ENCODE measurements at regions not wholly inside any gene's neighbourhood (a gene's known extent, or its start where the extent isn't known, plus 50 kb on each side); places are given as distances from the start of the nearest gene placed in this dataset.

DNA sequence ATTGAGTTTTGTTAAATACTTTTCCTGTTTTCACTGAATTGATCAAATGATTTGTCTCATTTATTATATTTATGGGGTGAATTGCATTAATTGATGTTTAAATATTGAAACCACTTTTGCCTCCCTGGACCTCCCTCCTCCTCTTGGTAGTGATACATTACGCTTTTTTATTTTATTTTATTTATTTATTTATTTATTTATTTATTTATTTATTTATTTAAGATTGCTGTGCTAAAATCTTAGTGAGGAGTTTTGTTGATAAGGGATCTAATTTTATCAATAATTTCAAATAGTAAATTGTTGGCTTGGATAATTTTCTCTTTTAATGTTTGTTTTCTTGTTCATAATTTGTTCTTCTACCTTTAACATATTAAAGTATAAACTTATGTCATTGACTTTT lies 1281.0 kb upstream of the NXPH2 start:
- FAIRE-seq: peak; percentile 6

GRCh38 chr2:140057928-140058327 lies 1277.7 kb upstream of the NXPH2 start:
- FAIRE-seq: no peak

DNA sequence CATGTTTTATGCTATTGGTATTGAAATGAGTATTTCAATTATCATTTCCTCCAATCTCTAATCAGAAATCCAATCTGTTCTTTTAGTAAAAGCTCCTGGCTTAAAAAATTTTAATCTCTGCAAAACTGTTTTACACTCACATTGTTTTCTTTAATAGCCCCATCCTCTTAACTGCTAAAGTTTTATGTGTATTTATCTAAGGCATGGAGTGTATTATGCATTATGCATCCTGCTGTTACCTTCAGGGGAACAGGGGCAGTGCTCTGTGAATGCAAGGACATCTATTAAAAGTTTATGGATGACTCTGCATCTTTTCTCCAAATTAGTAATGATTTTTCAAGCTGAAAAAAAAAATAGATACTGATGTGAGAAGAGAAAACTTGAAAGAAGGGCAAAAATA lies 1261.6 kb upstream of the NXPH2 start:
- FAIRE-seq: no peak

- FAIRE-seq: no peak
These were observed 1261.0 kb upstream of the NXPH2 start for GRCh38 chr2:140041239-140041638.

DNA sequence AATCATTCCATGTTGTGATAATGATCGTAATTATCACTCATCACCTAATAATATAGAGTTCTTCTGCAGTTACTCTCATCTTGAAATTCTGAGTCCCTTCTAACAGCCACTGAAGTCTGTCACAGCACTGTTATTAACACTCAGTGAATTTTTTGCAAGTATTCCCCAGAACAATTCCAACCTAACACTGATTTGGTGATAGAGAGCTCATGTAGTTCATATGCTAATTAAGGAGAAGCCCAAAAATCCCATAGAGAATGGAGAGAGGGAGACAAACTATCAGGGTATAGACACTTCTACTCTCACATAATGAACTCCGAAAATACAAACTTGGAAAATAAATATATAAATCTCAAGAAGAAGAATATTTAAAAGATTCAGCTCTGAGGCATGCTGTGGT lies 1253.4 kb upstream of the NXPH2 start:
- no peak for FAIRE-seq

GRCh38 chr2:140027966-140028365 lies 1247.8 kb upstream of the NXPH2 start:
- no peak for FAIRE-seq

DNA sequence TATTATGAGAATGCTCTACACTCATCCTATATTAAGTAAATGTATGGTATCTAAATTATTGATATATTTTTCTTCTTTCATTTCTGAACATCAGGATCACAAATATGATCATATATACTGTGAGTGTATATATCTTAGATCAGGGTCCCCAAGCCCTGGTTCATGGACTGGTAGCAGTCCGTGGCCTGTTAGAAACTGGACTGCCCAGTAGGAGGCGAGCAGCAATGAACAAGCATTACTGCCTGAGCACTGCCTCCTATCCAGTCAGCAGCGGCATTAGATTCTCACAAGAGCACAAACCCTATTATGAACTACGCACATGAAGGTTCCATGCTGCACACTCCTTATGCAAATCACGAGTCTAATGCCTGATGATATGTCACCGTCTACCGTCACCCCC lies 1247.1 kb upstream of the NXPH2 start:
- FAIRE-seq: no peak

- FAIRE-seq: no peak
These were observed 1243.1 kb upstream of the NXPH2 start for GRCh38 chr2:140023291-140023690.

DNA sequence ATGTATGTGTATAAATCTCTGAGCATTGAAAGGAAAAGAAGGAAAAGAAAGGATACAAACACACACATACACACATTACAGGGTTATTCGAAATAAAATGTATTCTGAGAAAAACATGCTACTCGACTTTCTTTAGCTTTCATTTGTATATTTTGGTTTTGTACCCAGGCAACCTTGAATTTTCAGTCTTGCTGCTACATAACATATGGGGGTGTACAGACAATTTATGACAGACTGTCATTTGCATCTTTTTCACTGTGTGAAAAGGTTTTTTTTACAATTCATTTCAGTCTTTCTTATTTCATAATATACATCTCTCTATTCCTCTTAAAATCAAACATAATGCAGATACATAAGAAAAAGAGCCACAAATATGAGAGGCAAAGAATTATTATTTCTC lies 1238.4 kb upstream of the NXPH2 start:
- FAIRE-seq: no peak

DNA sequence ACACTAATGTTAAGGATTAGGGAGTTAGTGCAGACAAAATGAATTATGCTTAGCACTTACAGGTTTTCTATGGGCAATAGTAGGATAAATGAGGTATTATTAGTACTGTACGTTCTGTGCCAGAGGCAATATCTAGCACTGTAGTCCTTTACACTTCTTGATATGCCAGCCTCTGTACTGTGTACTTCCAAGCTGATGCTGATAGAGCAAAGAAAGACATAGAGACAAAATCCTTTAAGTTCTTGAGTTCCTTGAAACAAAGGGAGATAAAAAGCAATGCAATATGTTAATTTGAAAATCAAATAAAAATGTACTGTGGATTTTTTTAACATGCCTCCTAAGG lies 1234.0 kb upstream of the NXPH2 start:
- no peak for FAIRE-seq

- FAIRE-seq: no peak
These were observed 1233.5 kb upstream of the NXPH2 start for GRCh38 chr2:140013545-140014203.

DNA sequence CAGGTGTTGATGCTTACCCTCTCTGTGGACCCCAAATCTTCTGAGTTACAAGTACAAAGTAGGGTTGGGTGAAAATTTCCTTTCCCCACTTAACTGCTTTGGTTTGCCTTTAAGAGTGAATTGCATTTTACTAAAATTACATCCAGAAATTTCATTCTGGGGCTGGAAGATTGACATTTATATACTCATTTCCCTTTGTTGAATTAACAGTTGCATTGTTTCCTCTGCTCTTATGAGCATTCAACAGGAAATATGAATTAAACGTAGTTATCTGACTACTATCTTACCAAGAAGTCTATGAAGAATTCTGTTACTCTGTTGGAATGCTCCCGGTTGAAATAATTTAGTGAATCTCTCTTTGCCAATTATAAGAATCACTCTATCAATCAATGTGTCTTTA lies 1231.1 kb upstream of the NXPH2 start:
- no peak for FAIRE-seq

DNA sequence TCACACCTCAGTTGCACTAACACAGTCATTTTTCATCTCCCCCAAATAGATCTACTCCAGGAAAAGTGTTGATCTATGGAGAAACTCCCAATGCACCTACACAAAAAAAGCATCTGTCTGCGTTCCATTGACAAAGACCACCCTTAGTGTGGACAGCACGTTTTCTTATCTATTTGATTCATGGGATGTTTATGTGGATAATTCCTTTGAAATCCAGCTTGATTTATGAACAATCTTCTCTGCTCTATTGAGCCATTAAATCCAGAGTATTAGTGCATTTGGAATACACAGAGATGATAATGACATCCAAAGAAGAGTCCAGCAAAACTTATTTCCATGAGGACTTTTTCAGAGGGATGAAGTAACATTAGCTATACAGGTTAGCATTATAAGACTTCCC lies 1221.9 kb upstream of the NXPH2 start:
- no peak for FAIRE-seq

- FAIRE-seq: no peak
These were observed 1212.6 kb upstream of the NXPH2 start for GRCh38 chr2:139992711-139993345.

DNA sequence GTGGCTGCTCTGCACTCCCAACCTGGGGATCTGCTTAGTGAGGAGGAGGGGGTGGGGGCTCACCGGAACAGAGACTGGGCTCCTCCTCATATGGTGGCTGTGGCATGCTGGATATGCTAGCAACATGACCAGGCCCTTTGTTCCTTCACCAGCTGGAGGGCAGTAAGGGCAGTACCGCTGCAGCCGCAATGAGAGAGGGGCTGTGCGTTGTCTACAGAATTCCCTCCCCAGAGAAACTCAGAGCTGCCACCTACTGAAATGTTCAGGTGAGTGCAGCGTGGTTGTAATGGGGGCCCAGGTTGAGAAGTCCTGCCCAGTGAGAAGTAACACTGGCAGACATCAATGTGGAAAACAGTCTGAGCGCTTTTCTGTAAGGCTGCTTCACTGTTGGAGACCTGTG lies 1211.9 kb upstream of the NXPH2 start:
- FAIRE-seq: no peak

- no peak for FAIRE-seq
These were observed 1210.6 kb upstream of the NXPH2 start for GRCh38 chr2:139990646-139991335.

- FAIRE-seq: no peak
These were observed 1189.1 kb upstream of the NXPH2 start for GRCh38 chr2:139969323-139969722.

GRCh38 chr2:139968588-139968987 lies 1188.4 kb upstream of the NXPH2 start:
- FAIRE-seq: no peak

- no peak for FAIRE-seq
These were observed 1187.5 kb upstream of the NXPH2 start for GRCh38 chr2:139967665-139968064.

GRCh38 chr2:139964721-139965440 lies 1184.7 kb upstream of the NXPH2 start:
- no peak for FAIRE-seq

DNA sequence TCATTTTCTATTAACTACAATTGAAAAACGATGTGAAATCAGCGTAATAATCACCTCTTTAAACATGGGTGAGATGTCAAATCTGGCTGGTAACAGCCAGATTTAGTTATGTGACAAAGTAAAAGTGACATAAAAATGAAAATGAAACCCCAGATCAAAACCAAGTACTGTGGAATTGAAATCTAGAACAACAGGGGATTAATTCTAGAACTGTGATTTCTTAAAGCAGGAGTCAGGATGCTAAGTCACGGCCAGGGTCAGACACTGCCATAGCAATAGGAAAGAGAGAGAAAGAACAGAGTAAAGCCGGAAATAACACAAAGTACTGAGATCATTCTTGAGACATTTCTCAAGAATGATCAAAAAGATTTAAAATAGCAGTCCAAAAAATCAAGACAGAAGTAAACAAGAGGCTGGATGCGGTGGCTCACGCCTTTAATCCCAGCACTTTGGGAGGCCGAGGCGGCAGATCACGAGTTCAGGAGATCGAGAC lies 1183.7 kb upstream of the NXPH2 start:
- FAIRE-seq: no peak

- no peak for FAIRE-seq
These were observed 1169.2 kb upstream of the NXPH2 start for GRCh38 chr2:139949242-139949972.

GRCh38 chr2:139946690-139947089 lies 1166.5 kb upstream of the NXPH2 start:
- FAIRE-seq: no peak
